VCaP (cell line): ENCODE measurements at regions not wholly inside any gene's neighbourhood (a gene's known extent, or its start where the extent isn't known, plus 50 kb on each side); places are given as distances from the start of the nearest gene placed in this dataset.
"Not testable (repeated sequence)": the region's sequence is repeated elsewhere in the genome, so short reads cannot be mapped to it uniquely, and the experiment has no call there.

Source experiments
- H3K27ac ChIP-seq: fragments of 450-650 bp; 2 replicates; pipeline ENCODE4 v1.5.1; 2017
- CTCF ChIP-seq: fragments of 450-650 bp; conservative IDR thresholded peaks from 2 replicates; pipeline ENCODE4 v1.5.1; 2017; ENCODE audit warnings: mild to moderate bottlenecking, moderate library complexity

- H3K27ac ChIP-seq: no peak overlapping the region
- no peak for TF ChIP-seq CTCF
These were observed 221.2 kb downstream of the ADRA2A start for GRCh38 chr10:111298031-111298430.

GRCh38 chr10:111299037-111299436 lies 222.2 kb downstream of the ADRA2A start:
- TF ChIP-seq CTCF: no peak
- no peak overlapping the region for H3K27ac ChIP-seq

GRCh38 chr10:111303887-111304286 lies 227.1 kb downstream of the ADRA2A start:
- H3K27ac ChIP-seq: no peak overlapping the region
- TF ChIP-seq CTCF: no peak

- H3K27ac ChIP-seq: no peak overlapping the region
These were observed 239.9 kb downstream of the ADRA2A start for GRCh38 chr10:111316722-111317212.

GRCh38 chr10:111319866-111320265 lies 243.0 kb downstream of the ADRA2A start:
- no peak overlapping the region for H3K27ac ChIP-seq
- no peak for TF ChIP-seq CTCF

More at GRCh38 chr10:111316722-111317212, 239.9 kb downstream of the ADRA2A start:
- TF ChIP-seq CTCF: peak; percentile 32; the same call in 1 of the 2 replicates

GRCh38 chr10:111323389-111323966 lies 246.6 kb downstream of the ADRA2A start:
- TF ChIP-seq CTCF: peak; percentile 63
- H3K27ac ChIP-seq: no peak overlapping the region

- not testable (repeated sequence) for H3K27ac ChIP-seq
These were observed 255.3 kb downstream of the ADRA2A start for GRCh38 chr10:111332174-111332573.

- TF ChIP-seq CTCF: no peak
- H3K27ac ChIP-seq: no peak overlapping the region
These were observed 259.0 kb downstream of the ADRA2A start for GRCh38 chr10:111335826-111336225.
